Stimulated activated CD4-positive, alpha-beta T cell treated with anti-CD3 and anti-CD28 coated beads, Interleukin-4, amount 100 ng/mL, for 1 hour (primary cell): ENCODE measurements at regions not wholly inside any gene's neighbourhood (a gene's known extent, or its start where the extent isn't known, plus 50 kb on each side); places are given as distances from the start of the nearest gene placed in this dataset.
"Not testable (repeated sequence)": the region's sequence is repeated elsewhere in the genome, so short reads cannot be mapped to it uniquely, and the experiment has no call there.

Source experiments
- DNase-seq: peaks from one replicate; pipeline ENCODE4 v3.0.0-alpha.2; 2020

GRCh38 chr15:79609506-79609905 lies 177.4 kb downstream of the MINAR1 start:
- no peak for DNase-seq

- no peak for DNase-seq
These were observed 177.9 kb downstream of the MINAR1 start for GRCh38 chr15:79610021-79610420.

GRCh38 chr15:79615754-79616153 lies 183.6 kb downstream of the MINAR1 start:
- DNase-seq, result no peak

- no peak for DNase-seq
These were observed 184.9 kb downstream of the MINAR1 start for GRCh38 chr15:79617071-79617470.

- DNase-seq, result no peak
These were observed 188.1 kb downstream of the MINAR1 start for GRCh38 chr15:79620112-79620857.

GRCh38 chr15:79621805-79622204 lies 189.7 kb downstream of the MINAR1 start:
- not testable (repeated sequence) for DNase-seq

- DNase-seq, result no peak
These were observed 191.4 kb downstream of the MINAR1 start for GRCh38 chr15:79623488-79623887.

- no peak for DNase-seq
These were observed 197.6 kb downstream of the MINAR1 start for GRCh38 chr15:79629687-79630086.

GRCh38 chr15:79632457-79632856 lies 200.3 kb downstream of the MINAR1 start:
- no peak for DNase-seq

- DNase-seq, result no peak
These were observed 203.1 kb downstream of the MINAR1 start for GRCh38 chr15:79635149-79635771.

GRCh38 chr15:79635897-79636561 lies 203.9 kb downstream of the MINAR1 start:
- DNase-seq, result no peak

- no peak for DNase-seq
These were observed 208.1 kb downstream of the MINAR1 start for GRCh38 chr15:79640206-79640605.

GRCh38 chr15:79641841-79642240 lies 209.7 kb downstream of the MINAR1 start:
- DNase-seq, result no peak

GRCh38 chr15:79643393-79643792 lies 211.3 kb downstream of the MINAR1 start:
- no peak for DNase-seq

GRCh38 chr15:79644091-79644490 lies 212.0 kb downstream of the MINAR1 start:
- no peak for DNase-seq

GRCh38 chr15:79652972-79653371 lies 220.8 kb downstream of the MINAR1 start:
- DNase-seq, result not testable (repeated sequence)

GRCh38 chr15:79653533-79653932 lies 221.4 kb downstream of the MINAR1 start:
- DNase-seq, result no peak

- no peak for DNase-seq
These were observed 224.2 kb downstream of the MINAR1 start for GRCh38 chr15:79656151-79657000.

- no peak for DNase-seq
These were observed 225.6 kb downstream of the MINAR1 start for GRCh38 chr15:79657722-79658121.

GRCh38 chr15:79659691-79660090 lies 227.6 kb downstream of the MINAR1 start:
- DNase-seq, result no peak

- DNase-seq, result no peak
These were observed 229.3 kb downstream of the MINAR1 start for GRCh38 chr15:79661411-79661810.

- no peak for DNase-seq
These were observed 223.2 kb downstream of the MTHFS start for GRCh38 chr15:79673416-79674123.

GRCh38 chr15:79674124-79674465 lies 222.7 kb downstream of the MTHFS start:
- DNase-seq, result no peak
